ENCODE measurements at regions not wholly inside any gene's neighbourhood (a gene's known extent, or its start where the extent isn't known, plus 50 kb on each side); places are given as distances from the start of the nearest gene placed in this dataset.

- no peak for TF ChIP-seq TCF12 (IDR thresholded peaks at IDR 0.05; ENCODE audit: low read depth)
- TF ChIP-seq FOXM1 (IDR thresholded peaks at IDR 0.05; ENCODE audit: borderline replicate concordance, low read depth) = no peak
- no peak for TF ChIP-seq MAX (IDR thresholded peaks at IDR 0.05)
- TF ChIP-seq CREB1 (IDR thresholded peaks at IDR 0.05; ENCODE audit: low read depth) = no peak
- TF ChIP-seq TAF1 (IDR thresholded peaks at IDR 0.05; ENCODE audit: low read depth) = no peak
- TF ChIP-seq ZBTB7A (IDR thresholded peaks at IDR 0.05; ENCODE audit: low read depth) = no peak
- no peak for TF ChIP-seq CEBPB (IDR thresholded peaks at IDR 0.05)
- TF ChIP-seq, protein P1, sequence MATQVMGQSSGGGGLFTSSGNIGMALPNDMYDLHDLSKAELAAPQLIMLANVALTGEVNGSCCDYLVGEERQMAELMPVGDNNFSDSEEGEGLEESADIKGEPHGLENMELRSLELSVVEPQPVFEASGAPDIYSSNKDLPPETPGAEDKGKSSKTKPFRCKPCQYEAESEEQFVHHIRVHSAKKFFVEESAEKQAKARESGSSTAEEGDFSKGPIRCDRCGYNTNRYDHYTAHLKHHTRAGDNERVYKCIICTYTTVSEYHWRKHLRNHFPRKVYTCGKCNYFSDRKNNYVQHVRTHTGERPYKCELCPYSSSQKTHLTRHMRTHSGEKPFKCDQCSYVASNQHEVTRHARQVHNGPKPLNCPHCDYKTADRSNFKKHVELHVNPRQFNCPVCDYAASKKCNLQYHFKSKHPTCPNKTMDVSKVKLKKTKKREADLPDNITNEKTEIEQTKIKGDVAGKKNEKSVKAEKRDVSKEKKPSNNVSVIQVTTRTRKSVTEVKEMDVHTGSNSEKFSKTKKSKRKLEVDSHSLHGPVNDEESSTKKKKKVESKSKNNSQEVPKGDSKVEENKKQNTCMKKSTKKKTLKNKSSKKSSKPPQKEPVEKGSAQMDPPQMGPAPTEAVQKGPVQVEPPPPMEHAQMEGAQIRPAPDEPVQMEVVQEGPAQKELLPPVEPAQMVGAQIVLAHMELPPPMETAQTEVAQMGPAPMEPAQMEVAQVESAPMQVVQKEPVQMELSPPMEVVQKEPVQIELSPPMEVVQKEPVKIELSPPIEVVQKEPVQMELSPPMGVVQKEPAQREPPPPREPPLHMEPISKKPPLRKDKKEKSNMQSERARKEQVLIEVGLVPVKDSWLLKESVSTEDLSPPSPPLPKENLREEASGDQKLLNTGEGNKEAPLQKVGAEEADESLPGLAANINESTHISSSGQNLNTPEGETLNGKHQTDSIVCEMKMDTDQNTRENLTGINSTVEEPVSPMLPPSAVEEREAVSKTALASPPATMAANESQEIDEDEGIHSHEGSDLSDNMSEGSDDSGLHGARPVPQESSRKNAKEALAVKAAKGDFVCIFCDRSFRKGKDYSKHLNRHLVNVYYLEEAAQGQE (IDR thresholded peaks at IDR 0.05; ENCODE audit: low read depth) = no peak
- no peak for TF ChIP-seq EGR1 (IDR thresholded peaks at IDR 0.05)
- TF ChIP-seq NFIC (IDR thresholded peaks at IDR 0.05) = no peak
- TF ChIP-seq TEAD4 (IDR thresholded peaks at IDR 0.05) = no peak
- TF ChIP-seq USF1 (IDR thresholded peaks at IDR 0.05) = no peak
Measured at GRCh38 chr13:26971990-26972887, 199.4 kb downstream of the USP12 start.
